ENCODE measurements at regions not wholly inside any gene's neighbourhood (a gene's known extent, or its start where the extent isn't known, plus 50 kb on each side); places are given as distances from the start of the nearest gene placed in this dataset.
A peak's percentile ranks its signal among the peaks of the same experiment; 100 is the strongest.

DNA sequence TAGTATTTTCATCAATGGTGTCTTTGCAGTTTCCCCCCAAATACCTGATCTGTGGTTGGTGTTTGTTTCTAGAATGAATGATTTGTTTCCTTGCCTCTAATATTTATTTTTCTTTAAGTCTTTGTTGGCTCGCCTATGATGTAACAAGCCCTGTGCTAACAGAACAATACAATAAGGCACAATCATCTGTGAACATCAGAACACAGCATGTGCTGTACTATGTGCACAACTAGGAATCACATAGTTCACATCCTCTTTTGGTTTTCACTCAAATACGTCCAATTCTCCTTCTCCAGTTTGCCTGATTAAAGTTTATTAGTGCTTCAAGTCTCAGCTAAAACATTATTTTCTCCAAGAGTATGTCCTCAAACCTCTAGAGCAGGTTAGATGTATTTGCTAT is 613.1 kb downstream of the EPHA7 start:
- no peak for DNase-seq

- no peak for DNase-seq
These were observed 628.0 kb downstream of the EPHA7 start for GRCh38 chr6:92791403-92791802.

DNA sequence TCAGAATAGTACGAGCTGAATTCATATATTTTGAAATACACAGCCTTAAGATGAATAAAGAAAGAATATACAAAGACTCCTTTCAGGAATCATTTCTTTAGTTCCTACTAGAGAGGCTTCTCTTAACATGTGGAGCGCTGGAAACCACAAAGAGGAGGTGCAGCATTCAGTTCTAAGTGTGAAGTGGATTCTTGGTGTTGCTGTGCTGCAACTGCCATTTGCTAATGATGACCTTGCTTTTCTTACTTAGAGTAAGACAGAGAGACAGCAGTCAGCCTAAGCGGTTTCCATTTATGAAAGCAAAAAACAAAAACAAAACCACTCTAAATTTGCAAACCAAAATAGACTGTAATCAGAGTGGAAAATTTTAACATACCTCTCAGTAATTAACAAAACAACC is 629.0 kb downstream of the EPHA7 start:
- no peak for DNase-seq

- no peak for DNase-seq
These were observed 635.1 kb downstream of the EPHA7 start for GRCh38 chr6:92784235-92784634.

DNA sequence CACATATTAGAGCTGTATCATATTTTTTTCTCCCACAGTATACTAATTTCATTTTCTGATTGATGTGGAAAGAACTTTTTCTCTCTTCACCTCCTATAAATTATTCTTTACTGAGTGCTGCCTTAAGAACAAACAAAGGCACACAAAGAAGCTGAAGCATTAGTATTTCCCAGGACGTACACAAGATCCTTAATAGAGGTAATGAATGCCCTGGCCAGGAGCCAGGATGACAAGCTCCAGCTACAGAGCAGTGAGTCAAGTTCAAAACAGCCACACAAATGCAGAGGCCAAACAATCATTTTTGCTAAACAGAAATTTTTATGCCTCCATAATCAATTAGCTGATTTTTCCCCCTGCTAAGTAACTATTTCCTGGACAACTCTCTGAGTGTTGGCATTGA is 639.6 kb downstream of the EPHA7 start:
- DNase-seq, result peak; percentile 53

DNA sequence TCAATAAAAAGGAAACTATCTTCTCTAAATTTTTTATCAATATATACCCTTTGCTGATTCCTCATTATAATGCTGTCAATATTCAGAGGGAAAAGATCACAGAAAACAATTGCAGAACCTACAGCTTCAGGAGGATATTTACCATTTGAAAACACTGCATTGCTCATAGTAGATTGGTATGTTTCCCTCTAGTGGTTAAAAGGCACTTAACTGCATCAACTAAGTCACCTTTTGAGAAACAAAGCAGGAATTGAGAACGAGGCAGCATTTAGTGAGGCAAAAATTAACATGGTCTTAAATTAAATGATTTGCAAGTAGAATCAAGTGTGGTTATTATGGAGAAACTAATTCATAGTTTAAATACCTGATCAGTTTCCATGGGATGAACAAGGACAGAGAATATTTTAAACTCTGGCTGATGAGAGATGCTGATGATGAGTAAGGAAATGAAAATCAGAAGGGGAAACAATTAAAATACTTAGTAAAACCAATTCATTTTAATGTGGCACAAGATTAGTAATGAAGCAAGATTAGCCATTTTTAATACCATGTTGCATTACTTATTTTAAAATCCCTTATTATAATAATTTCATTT is 642.1 kb downstream of the EPHA7 start:
- no peak for DNase-seq

DNA sequence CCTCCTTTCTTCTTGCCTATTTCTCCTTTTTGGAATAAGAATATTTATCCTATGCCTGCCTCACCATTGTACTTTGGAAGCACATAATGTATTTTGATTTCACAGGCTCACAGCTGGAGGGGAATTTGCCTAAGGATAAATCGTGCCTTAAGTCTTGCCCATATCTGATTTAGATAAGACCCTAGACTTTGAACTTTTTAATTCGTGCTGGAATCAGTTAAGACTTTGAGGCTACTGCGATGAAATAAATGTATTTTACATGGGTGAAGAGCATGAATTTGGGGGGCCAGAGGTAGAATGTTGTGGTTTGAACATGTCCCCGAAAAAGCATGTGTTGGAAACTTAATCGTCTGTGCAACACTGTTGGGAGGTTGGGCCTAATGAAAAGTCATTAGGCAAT is 648.8 kb downstream of the EPHA7 start:
- no peak for DNase-seq

- no peak for DNase-seq
These were observed 652.3 kb downstream of the EPHA7 start for GRCh38 chr6:92767101-92767500.

GRCh38 chr6:92763680-92764079 is 655.7 kb downstream of the EPHA7 start:
- DNase-seq, result no peak

- no peak for DNase-seq
These were observed 656.1 kb downstream of the EPHA7 start for GRCh38 chr6:92763274-92763584.

DNA sequence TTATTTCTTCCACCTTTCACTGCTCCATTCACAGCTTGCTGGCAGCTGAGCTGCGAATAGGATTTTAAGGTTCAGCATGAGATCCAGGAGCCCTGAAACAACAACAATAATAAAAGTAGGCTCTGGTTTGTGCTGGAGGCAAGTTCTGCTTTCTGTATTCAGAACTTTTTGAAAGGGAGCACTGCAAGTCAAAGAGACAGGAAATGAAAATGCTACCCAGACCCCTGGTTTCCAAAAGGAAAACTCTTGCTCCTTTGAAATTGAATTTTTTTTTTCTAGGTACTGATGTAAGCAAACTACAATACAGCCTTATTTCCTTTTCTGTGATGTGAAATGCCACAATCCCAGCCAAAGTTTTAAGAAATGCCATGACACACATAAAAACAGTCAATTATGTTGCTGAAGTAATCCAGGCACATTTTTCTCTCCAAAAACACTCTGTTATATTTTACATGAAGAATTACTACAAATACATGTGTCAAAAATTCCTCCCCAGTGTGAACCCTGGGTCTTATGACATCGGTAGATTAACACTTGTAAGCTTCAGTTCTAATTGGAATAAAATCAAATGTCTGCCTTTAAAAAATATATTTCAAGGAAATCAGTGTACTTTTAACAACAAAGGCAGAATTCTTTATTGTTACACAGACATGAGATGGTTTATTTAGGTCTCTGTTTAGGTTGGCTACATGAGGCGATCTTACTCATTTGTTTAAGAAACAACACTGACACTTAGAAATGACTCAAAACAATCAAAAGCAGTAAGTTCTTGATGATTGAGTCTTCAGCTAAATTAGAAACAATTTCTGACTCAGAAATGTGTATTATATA is 656.7 kb downstream of the EPHA7 start:
- no peak for DNase-seq

DNA sequence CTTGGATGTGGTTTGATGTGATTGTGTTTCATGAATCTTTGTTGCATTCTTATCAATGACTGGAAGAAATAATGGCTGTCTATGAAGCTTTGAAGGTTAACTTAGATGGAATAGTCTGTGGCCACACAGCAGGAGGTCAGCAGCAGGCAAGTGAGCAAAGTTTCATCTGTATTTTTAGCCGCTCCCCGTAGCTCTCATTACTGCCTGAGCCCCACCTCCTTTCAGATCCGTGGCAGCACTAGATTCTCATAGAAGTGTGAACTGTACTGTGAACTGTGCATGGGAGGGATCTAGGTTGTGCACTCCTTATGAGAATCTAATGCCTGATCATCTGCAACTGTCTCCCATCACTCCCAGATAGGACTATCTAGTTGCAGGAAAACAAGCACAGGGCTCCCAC is 660.2 kb downstream of the EPHA7 start:
- DNase-seq, result no peak

DNA sequence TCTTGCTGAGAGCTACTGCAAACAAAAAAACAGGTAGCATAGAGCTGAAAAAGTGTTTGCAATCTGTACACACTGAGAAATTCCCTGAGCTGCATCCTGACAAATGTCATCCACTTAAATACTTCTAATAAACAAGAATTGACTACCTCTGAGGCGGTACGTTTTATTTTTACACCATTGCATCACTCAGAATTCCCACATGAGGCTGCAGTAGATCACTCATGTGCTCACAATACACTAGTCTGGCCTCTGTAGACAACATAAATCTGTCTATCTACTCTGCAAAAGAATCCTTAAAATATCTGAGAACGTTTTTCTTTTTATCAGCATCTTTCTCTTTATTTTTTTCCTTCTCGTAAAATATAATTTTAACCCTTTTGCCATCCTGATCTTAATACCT is 661.4 kb downstream of the EPHA7 start:
- no peak for DNase-seq

GRCh38 chr6:92756912-92757311 is 662.4 kb downstream of the EPHA7 start:
- no peak for DNase-seq

DNA sequence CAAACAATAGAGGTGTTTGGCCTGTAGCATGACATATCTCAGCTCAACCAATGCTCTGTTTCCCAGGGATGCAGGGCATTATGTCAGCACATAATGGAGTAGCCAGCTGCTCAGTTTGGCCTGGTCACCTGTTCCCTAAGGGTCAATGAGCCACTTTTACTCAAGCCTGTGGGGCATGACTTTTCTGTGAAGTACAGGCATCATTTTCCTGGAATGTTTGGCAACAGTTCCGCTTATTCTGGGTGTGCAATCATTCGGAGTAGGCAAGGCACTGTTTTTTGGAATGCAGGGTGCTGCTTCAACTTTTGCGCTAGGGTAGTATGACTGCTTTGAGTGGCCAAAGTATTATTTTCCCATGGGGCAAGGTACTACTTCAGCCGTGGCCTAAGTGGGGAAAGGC is 665.4 kb downstream of the EPHA7 start:
- no peak for DNase-seq

DNA sequence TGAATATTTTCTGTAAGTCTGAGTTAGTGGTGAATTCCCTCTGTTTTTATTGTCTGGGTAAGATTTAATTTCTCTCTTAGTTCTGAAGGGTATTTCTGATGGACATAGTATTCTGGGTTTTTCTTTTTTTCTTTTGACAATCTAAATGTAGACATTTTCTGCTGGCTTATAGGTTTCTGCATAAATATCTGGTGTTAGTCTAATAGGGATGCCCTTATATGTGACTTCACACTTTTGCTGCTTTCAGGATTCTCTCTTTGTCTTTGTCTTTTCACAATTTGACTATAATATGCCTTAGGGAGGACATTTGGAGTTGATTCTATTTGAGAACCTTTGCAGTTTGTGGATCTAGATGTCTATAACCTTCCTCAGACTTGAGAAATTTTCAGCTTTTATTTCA is 667.2 kb downstream of the EPHA7 start:
- no peak for DNase-seq

DNA sequence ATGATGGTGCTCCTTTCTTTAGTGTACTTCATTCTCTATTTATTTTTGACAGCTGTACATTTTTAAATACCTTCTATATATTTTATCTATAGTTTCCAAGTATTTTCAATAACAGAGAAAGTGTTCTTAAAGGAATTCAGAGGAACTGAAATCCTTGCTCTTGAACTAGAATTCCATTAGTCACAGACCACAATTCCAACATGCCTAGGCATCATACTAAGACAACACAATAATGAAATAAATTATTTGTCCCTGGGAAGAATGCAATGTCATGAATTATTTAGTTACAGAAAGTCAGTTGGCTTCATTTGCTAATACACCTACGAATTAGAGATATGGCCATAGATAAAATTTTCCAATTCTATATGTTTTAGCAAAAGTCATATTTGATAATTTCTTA is 671.2 kb downstream of the EPHA7 start:
- DNase-seq, result no peak

GRCh38 chr6:92737983-92738382 is 681.4 kb downstream of the EPHA7 start:
- no peak for DNase-seq

- no peak for DNase-seq
These were observed 695.9 kb downstream of the EPHA7 start for GRCh38 chr6:92723390-92723931.

- no peak for DNase-seq
These were observed 699.6 kb downstream of the EPHA7 start for GRCh38 chr6:92719773-92720172.

- DNase-seq, result no peak
These were observed 702.7 kb downstream of the EPHA7 start for GRCh38 chr6:92716638-92717037.

GRCh38 chr6:92715991-92716390 is 703.4 kb downstream of the EPHA7 start:
- DNase-seq, result no peak

GRCh38 chr6:92714346-92714745 is 705.0 kb downstream of the EPHA7 start:
- DNase-seq, result no peak

DNA sequence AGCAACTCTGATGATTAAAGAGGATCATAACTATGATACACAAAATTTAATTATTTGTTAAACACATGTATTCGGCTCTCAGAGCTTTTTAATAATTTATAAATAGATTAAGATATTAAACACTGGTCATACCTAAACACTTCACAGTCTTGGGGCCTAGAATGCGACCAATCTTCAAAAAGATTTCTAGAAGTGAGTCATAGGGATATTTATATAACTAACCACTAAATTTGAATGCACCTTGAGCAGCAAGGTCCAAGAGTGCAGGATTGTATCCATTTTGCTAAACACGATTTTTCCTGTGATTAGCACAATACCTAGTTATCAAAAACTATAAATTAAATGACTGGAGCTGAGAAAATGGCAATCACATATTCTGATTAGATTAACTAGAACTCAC is 709.3 kb downstream of the EPHA7 start:
- no peak for DNase-seq

- no peak for DNase-seq
These were observed 710.4 kb downstream of the EPHA7 start for GRCh38 chr6:92708945-92709344.
